H1 (cell line): ENCODE measurements at regions not wholly inside any gene's neighbourhood (a gene's known extent, or its start where the extent isn't known, plus 50 kb on each side); places are given as distances from the start of the nearest gene placed in this dataset.

Experiments used
- CTCF ChIA-PET: fragments of 300-600 bp; sonication (Branson Sonifier 250); formaldehyde crosslinking; loops from one replicate; lab custom pipeline; 2021; ENCODE audit not compliant: partially characterized antibody; lab: Charles Lee
- POLR2A ChIA-PET: fragments of 300-600 bp; sonication (Branson Sonifier 250); formaldehyde crosslinking; loops from one replicate; lab custom pipeline; 2021; ENCODE audit warnings: inconsistent platforms; ENCODE audit not compliant: partially characterized antibody; lab: Charles Lee
- DNase-seq, 2 experiments: peaks; one replicate each; pipeline versions ENCODE4 v3.0.0 to v3.0.0-alpha.2; 2010 to 2022; ENCODE audit warnings: low spot score in 2 of 2, low read depth in 1 of 2, mixed read lengths in 1 of 2
- FAIRE-seq: peaks from 2 replicates; lab custom pipeline; 2011; peaks lifted over from hg19 to GRCh38; lab: Jason Lieb, UNC
- H2AFZ ChIP-seq: 2 replicates; pipeline ENCODE4 v1.8.1; 2012; ENCODE audit warnings: low read length, inconsistent platforms
- H2AK5ac ChIP-seq: 2 replicates; pipeline ENCODE4 v1.6.1; 2013; ENCODE audit warnings: low read depth, low read length
- H2BK120ac ChIP-seq: replicated peaks from 2 replicates; pipeline ENCODE3; 2013; ENCODE audit warnings: low read depth, low read length, inconsistent platforms
- H2BK12ac ChIP-seq: 2 replicates; pipeline ENCODE4 v1.6.1; 2013; ENCODE audit warnings: low read depth, low read length
- H2BK15ac ChIP-seq: 2 replicates; pipeline ENCODE4 v1.6.1; 2013; ENCODE audit warnings: low read length
- H2BK20ac ChIP-seq: 2 replicates; pipeline ENCODE4 v1.6.1; 2013; ENCODE audit warnings: low read length
- H2BK5ac ChIP-seq: 2 replicates; pipeline ENCODE4 v1.6.1; 2013; ENCODE audit warnings: low read depth, low read length
- H3K14ac ChIP-seq: 2 replicates; pipeline ENCODE4 v1.6.1; 2013; ENCODE audit warnings: inconsistent platforms; ENCODE audit not compliant: insufficient read length
- H3K18ac ChIP-seq: 2 replicates; pipeline ENCODE4 v1.6.1; 2013; ENCODE audit warnings: low read length; ENCODE audit errors: extremely low read depth
- H3K23ac ChIP-seq: 2 replicates; pipeline ENCODE4 v1.6.1; 2013; ENCODE audit warnings: inconsistent platforms; ENCODE audit not compliant: insufficient read length
- H3K23me2 ChIP-seq: 2 replicates; pipeline ENCODE4 v1.6.1; 2013; ENCODE audit warnings: low read depth, low read length
- H3K27ac ChIP-seq: 2 replicates; pipeline ENCODE4 v1.6.1; 2011; ENCODE audit warnings: low read depth, low read length, inconsistent platforms
- H3K27me3 ChIP-seq, 4 experiments: replicated peaks in 1 of 4; 1 replicate in 1 of 4; 2 replicates in 3 of 4; pipeline versions ENCODE4 v1.6.1 to v1.8.1; 2011 to 2013; ENCODE audit warnings: low read length in 3 of 4, mild to moderate bottlenecking in 3 of 4, inconsistent platforms in 2 of 4, mixed read lengths in 2 of 4, moderate library complexity in 1 of 4; ENCODE audit not compliant: control insufficient read depth in 3 of 4, insufficient read depth in 3 of 4; ENCODE audit errors: extremely low read depth in 1 of 4
- H3K36me3 ChIP-seq, 4 experiments: 2 replicates each; pipeline versions ENCODE4 v1.6.1 to v1.8.1; 2011 to 2013; ENCODE audit warnings: mild to moderate bottlenecking in 4 of 4, low read length in 3 of 4, moderate library complexity in 2 of 4, control low read depth in 1 of 4, inconsistent platforms in 1 of 4; ENCODE audit not compliant: insufficient read depth in 4 of 4, control insufficient read depth in 2 of 4
- H3K4ac ChIP-seq: replicated peaks from 2 replicates; pipeline ENCODE3; 2013; ENCODE audit warnings: low read length, low read depth, mixed read lengths, inconsistent platforms; ENCODE audit not compliant: insufficient read length
- H3K4me1 ChIP-seq, 4 experiments: replicated peaks in 1 of 4; 1 replicate in 1 of 4; 2 replicates in 3 of 4; pipeline versions ENCODE4 v1.6.1 to v1.8.1; 2011 to 2013; ENCODE audit warnings: low read length in 3 of 4, inconsistent platforms in 2 of 4, mixed read lengths in 1 of 4; ENCODE audit not compliant: insufficient read depth in 4 of 4, control insufficient read depth in 3 of 4
- H3K4me2 ChIP-seq, 2 experiments: 2 replicates each; pipeline versions ENCODE4 v1.6.1 to v1.8.1; 2011 to 2013; ENCODE audit warnings: low read depth in 2 of 2, low read length in 2 of 2, control low read depth in 1 of 2, inconsistent platforms in 1 of 2, mild to moderate bottlenecking in 1 of 2; ENCODE audit not compliant: insufficient read depth in 1 of 2
- H3K4me3 ChIP-seq, 4 experiments: fragments of 200-600, 300-600 bp in 1 of 4; sonication (generic), shearing (Covaris generic), sonication (Bioruptor Twin) in 1 of 4; 2 replicates each; pipeline versions ENCODE4 v1.5.1 to v1.8.1; 2011 to 2016; ENCODE audit warnings: low read length in 4 of 4, low read depth in 3 of 4, control low read depth in 2 of 4, inconsistent platforms in 2 of 4, mild to moderate bottlenecking in 2 of 4, mixed read lengths in 1 of 4, moderate library complexity in 1 of 4; ENCODE audit not compliant: insufficient read depth in 2 of 4; ENCODE audit errors: extremely low read depth in 1 of 4
- H3K56ac ChIP-seq: replicated peaks from 2 replicates; pipeline ENCODE3; 2013; ENCODE audit warnings: low read depth, mild to moderate bottlenecking, mixed read lengths, low read length, inconsistent platforms; ENCODE audit not compliant: insufficient read length
- H3K79me1 ChIP-seq: 2 replicates; pipeline ENCODE4 v1.6.1; 2013; ENCODE audit warnings: low read depth, low read length, control low read depth
- H3K79me2 ChIP-seq, 2 experiments: 2 replicates each; pipeline versions ENCODE4 v1.6.1 to v1.8.1; 2012 to 2013; ENCODE audit warnings: low read length in 2 of 2, mild to moderate bottlenecking in 2 of 2, inconsistent platforms in 1 of 2; ENCODE audit not compliant: insufficient read depth in 2 of 2, control insufficient read depth in 1 of 2
- H3K9ac ChIP-seq, 4 experiments: replicated peaks in 1 of 4; 1 replicate in 1 of 4; 2 replicates in 3 of 4; pipeline versions ENCODE4 v1.6.1 to v1.8.1; 2011 to 2013; ENCODE audit warnings: low read depth in 3 of 4, low read length in 3 of 4, control low read depth in 2 of 4, mild to moderate bottlenecking in 2 of 4, moderate library complexity in 2 of 4, inconsistent platforms in 1 of 4; ENCODE audit errors: extremely low read depth in 1 of 4
- H3K9me3 ChIP-seq, 2 experiments: 2 replicates each; pipeline versions ENCODE4 v1.6.1 to v1.8.1; 2012 to 2013; ENCODE audit warnings: mild to moderate bottlenecking in 2 of 2, moderate library complexity in 2 of 2, control low read depth in 1 of 2, inconsistent platforms in 1 of 2, low read depth in 1 of 2, low read length in 1 of 2, mixed read lengths in 1 of 2; ENCODE audit not compliant: insufficient read depth in 2 of 2
- H4K20me1 ChIP-seq, 2 experiments: replicated peaks in 1 of 2; 2 replicates each; pipeline versions ENCODE3 to v1.8.1; 2011 to 2013; ENCODE audit warnings: inconsistent platforms in 2 of 2, low read length in 2 of 2, mild to moderate bottlenecking in 1 of 2; ENCODE audit not compliant: insufficient read depth in 2 of 2, control insufficient read depth in 1 of 2
- H4K5ac ChIP-seq: 2 replicates; pipeline ENCODE4 v1.6.1; 2013; ENCODE audit warnings: low read length, low read depth, mixed read lengths, inconsistent platforms; ENCODE audit not compliant: insufficient read length
- H4K8ac ChIP-seq: 2 replicates; pipeline ENCODE4 v1.8.0; 2013; ENCODE audit warnings: mild to moderate bottlenecking, moderate library complexity, low read length, inconsistent platforms; ENCODE audit not compliant: insufficient read depth; ENCODE audit errors: extremely low read depth
- H4K91ac ChIP-seq: replicated peaks from 2 replicates; pipeline ENCODE3; 2013; ENCODE audit warnings: low read length, mixed read lengths, inconsistent platforms; ENCODE audit not compliant: insufficient read length
- BACH1 ChIP-seq: IDR thresholded peaks from 2 replicates; pipeline ENCODE4 v1.6.1; 2012; ENCODE audit warnings: low read length, improper control_type of control experiment
- CHD2 ChIP-seq: IDR thresholded peaks from 2 replicates; pipeline ENCODE4 v1.6.1; 2012; ENCODE audit warnings: low read length, improper control_type of control experiment
- E2F6 ChIP-seq: IDR thresholded peaks from 2 replicates; pipeline ENCODE4 v1.6.1; 2012; ENCODE audit warnings: inconsistent platforms
- NRF1 ChIP-seq: IDR thresholded peaks from 2 replicates; pipeline ENCODE4 v1.6.1; 2011; ENCODE audit warnings: mild to moderate bottlenecking, low read depth, low read length, improper control_type of control experiment
- SIRT6 ChIP-seq: IDR thresholded peaks from one replicate; pipeline ENCODE4 v1.7.1; 2012; ENCODE audit warnings: low read length, inconsistent platforms
- TAF1 ChIP-seq: IDR thresholded peaks from 2 replicates; pipeline ENCODE4 v1.6.1; 2011; ENCODE audit warnings: mild to moderate bottlenecking, low read depth, low read length
- TCF12 ChIP-seq: IDR thresholded peaks from 2 replicates; pipeline ENCODE4 v1.6.1; 2011; ENCODE audit warnings: low read depth, mild to moderate bottlenecking, low read length
- WGBS, 2 experiments: shearing (Covaris generic) in 1 of 2; methylation state at CpG; one replicate each; pipeline versions ENCODE4 v1.1.6 to v1.1.7; 2013 to 2015; ENCODE audit warnings: low lambda C conversion rate in 2 of 2, mixed read lengths in 2 of 2, inconsistent platforms in 1 of 2, low coverage in 1 of 2, missing lambda C conversion rate in 1 of 2; ENCODE audit not compliant: insufficient replicate concordance in 2 of 2, insufficient coverage in 1 of 2, insufficient read length in 1 of 2; ENCODE audit errors: extremely low coverage in 1 of 2, missing lambda C conversion rate in 1 of 2; 5-methylcytosine and 5-hydroxymethylcytosine counted together
- TF ChIP-seq, protein P1 (sequence below): IDR thresholded peaks from 2 replicates; pipeline ENCODE4 v1.6.1; 2012; ENCODE audit warnings: low read length, inconsistent platforms
- TF ChIP-seq, protein P2 (sequence below), 3 experiments: IDR thresholded peaks; 1 replicate in 2 of 3; 2 replicates in 1 of 3; pipeline versions ENCODE4 v1.5.1 to v1.6.1; 2011; ENCODE audit warnings: low read length in 3 of 3, mild to moderate bottlenecking in 3 of 3, inconsistent platforms in 2 of 3, low read depth in 1 of 3, moderate library complexity in 1 of 3; ENCODE audit not compliant: insufficient read depth in 1 of 3; ENCODE audit errors: control extremely low read depth in 1 of 3

- no peaks in the 10 kb centered on the region for H3K4me1 ChIP-seq
- H3K18ac ChIP-seq = no peak overlapping the region
- H3K4me2 ChIP-seq = no peak overlapping the region
- no peak overlapping the region for H2BK120ac ChIP-seq
- DNase-seq = no peak
- no peaks in the 10 kb centered on the region for H3K79me1 ChIP-seq
- no peaks in the 10 kb centered on the region for H3K79me2 ChIP-seq
- H2BK5ac ChIP-seq = no peak overlapping the region
- no peak overlapping the region for H3K56ac ChIP-seq
- H2AFZ ChIP-seq = no peak overlapping the region
- H3K36me3 ChIP-seq = no peaks in the 10 kb centered on the region; a peak in 1 of 8 replicates
- H2BK20ac ChIP-seq = no peak overlapping the region
- peaks cover 42 to 76% of the 10 kb centered on the region in 2 experiments for H3K9me3 ChIP-seq
- no peak overlapping the region for H2BK15ac ChIP-seq
- H4K8ac ChIP-seq = no peak overlapping the region
- H3K4ac ChIP-seq = no peak overlapping the region
- no peaks in the 10 kb centered on the region for H4K20me1 ChIP-seq
- no peak overlapping the region for H3K23ac ChIP-seq
- H4K5ac ChIP-seq = no peak overlapping the region
- FAIRE-seq = no peak
- H3K27me3 ChIP-seq = no peaks in the 10 kb centered on the region
- no peak overlapping the region for H2BK12ac ChIP-seq
- ChIA-PET CTCF (no interaction called here), POLR2A (no interaction called here)
- no peak overlapping the region for H2AK5ac ChIP-seq
- H3K9ac ChIP-seq = no peak overlapping the region
- no peak overlapping the region for H3K27ac ChIP-seq
- no peak overlapping the region for H3K4me3 ChIP-seq
- no peak overlapping the region for H4K91ac ChIP-seq
- 80% methylated on average over 2 of the region's 2 CpGs; no CpG with 5 or more reads in 1 of the 2 experiments for WGBS, 2 experiments
- no peak overlapping the region for H3K14ac ChIP-seq
- H3K23me2 ChIP-seq = no peaks in the 10 kb centered on the region; the same call in 1 of the 2 replicates
- TF ChIP-seq NRF1 = no peak
- TF ChIP-seq SIRT6 = no peak
- TF ChIP-seq CHD2 = no peak
- no peak for TF ChIP-seq BACH1
- TF ChIP-seq E2F6 = no peak
- no peak for TF ChIP-seq TCF12
- no peak for TF ChIP-seq TAF1
- TF ChIP-seq, protein P1, sequence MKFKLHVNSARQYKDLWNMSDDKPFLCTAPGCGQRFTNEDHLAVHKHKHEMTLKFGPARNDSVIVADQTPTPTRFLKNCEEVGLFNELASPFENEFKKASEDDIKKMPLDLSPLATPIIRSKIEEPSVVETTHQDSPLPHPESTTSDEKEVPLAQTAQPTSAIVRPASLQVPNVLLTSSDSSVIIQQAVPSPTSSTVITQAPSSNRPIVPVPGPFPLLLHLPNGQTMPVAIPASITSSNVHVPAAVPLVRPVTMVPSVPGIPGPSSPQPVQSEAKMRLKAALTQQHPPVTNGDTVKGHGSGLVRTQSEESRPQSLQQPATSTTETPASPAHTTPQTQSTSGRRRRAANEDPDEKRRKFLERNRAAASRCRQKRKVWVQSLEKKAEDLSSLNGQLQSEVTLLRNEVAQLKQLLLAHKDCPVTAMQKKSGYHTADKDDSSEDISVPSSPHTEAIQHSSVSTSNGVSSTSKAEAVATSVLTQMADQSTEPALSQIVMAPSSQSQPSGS = no peak
- TF ChIP-seq, protein P2, sequence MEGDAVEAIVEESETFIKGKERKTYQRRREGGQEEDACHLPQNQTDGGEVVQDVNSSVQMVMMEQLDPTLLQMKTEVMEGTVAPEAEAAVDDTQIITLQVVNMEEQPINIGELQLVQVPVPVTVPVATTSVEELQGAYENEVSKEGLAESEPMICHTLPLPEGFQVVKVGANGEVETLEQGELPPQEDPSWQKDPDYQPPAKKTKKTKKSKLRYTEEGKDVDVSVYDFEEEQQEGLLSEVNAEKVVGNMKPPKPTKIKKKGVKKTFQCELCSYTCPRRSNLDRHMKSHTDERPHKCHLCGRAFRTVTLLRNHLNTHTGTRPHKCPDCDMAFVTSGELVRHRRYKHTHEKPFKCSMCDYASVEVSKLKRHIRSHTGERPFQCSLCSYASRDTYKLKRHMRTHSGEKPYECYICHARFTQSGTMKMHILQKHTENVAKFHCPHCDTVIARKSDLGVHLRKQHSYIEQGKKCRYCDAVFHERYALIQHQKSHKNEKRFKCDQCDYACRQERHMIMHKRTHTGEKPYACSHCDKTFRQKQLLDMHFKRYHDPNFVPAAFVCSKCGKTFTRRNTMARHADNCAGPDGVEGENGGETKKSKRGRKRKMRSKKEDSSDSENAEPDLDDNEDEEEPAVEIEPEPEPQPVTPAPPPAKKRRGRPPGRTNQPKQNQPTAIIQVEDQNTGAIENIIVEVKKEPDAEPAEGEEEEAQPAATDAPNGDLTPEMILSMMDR (IDR thresholded peaks at IDR 0.05; ENCODE audit: control extremely low read depth in 1 of 3, insufficient read depth in 1 of 3, low read depth in 1 of 3, low read length in 3 of 3) = no peak
Observed at GRCh38 chr17:27085517-27085916, 208.4 kb upstream of the WSB1 start.
